NT2/D1 (cell line): ENCODE measurements at regions not wholly inside any gene's neighbourhood (a gene's known extent, or its start where the extent isn't known, plus 50 kb on each side); places are given as distances from the start of the nearest gene placed in this dataset.

ENCODE experiments used
- YY1 ChIP-seq: IDR thresholded peaks from 2 replicates; pipeline ENCODE4 v1.6.1; 2011; ENCODE audit not compliant: insufficient read length, insufficient read depth
- ZNF274 ChIP-seq: IDR thresholded peaks from 2 replicates; pipeline ENCODE4 v1.6.1; 2011; ENCODE audit warnings: mild to moderate bottlenecking, low read depth, low read length

GRCh38 chr13:109868578-109869311, 82.4 kb upstream of the IRS2 start:
- TF ChIP-seq ZNF274 (no peak), YY1 (no peak)
